ENCODE measurements at regions not wholly inside any gene's neighbourhood (a gene's known extent, or its start where the extent isn't known, plus 50 kb on each side); places are given as distances from the start of the nearest gene placed in this dataset.

GRCh38 chr15:96037584-96037983 is 292.9 kb upstream of the NR2F2 start:
- ChIA-PET POLR2A (ENCODE audit: low non-redundant PET) (no interaction called here), CTCF (no interaction called here)
- Histone ChIP-seq H3K27ac (ENCODE audit: low read depth, low read length, poor library complexity, severe bottlenecking) (no peak overlapping the region), H3K27me3 (replicated peaks; ENCODE audit: insufficient read depth, low read depth, low read length, poor library complexity) (no peaks in the 10 kb centered on the region), H3K4me3 (ENCODE audit: low read depth, low read length, poor library complexity, severe bottlenecking) (no peak overlapping the region), H3K4me1 (ENCODE audit: insufficient read depth, low read length, poor library complexity, severe bottlenecking) (peaks cover 11% of the 10 kb centered on the region), H3K9me3 (ENCODE audit: low read depth, low read length, poor library complexity, severe bottlenecking) (no peaks in the 10 kb centered on the region), H3K36me3 (ENCODE audit: insufficient read depth, low read length, poor library complexity, severe bottlenecking) (no peaks in the 10 kb centered on the region)
- intact Hi-C loops (cut with micrococcal nuclease; ENCODE audit: unreplicated experiment), result loop anchor here (10.0 kb wide), 1 partner anchor 63 kb away; no protein-coding TSS in a partner anchor
- DNase-seq (ENCODE audit: low spot score), result peak; percentile 9
- TF ChIP-seq CTCF (conservative IDR thresholded peaks at IDR 0.05; ENCODE audit: low read depth, low read length) (no peak), EZH2 (IDR thresholded peaks at IDR 0.05; ENCODE audit: borderline replicate concordance, low read depth, low read length, poor library complexity, severe bottlenecking) (no peak)
- BruUV-seq (replicated peaks), result no TSS peak

GRCh38 chr15:96038131-96038530 is 292.4 kb upstream of the NR2F2 start:
- H3K4me3 ChIP-seq (ENCODE audit: low read depth, low read length, poor library complexity, severe bottlenecking), result no peak overlapping the region
- CTCF ChIA-PET, result no interaction called here

GRCh38 chr15:96038650-96039049 is 291.9 kb upstream of the NR2F2 start:
- POLR2A ChIA-PET (ENCODE audit: low non-redundant PET), result no interaction called here

More at GRCh38 chr15:96038131-96038530, 292.4 kb upstream of the NR2F2 start:
- DNase-seq (ENCODE audit: low spot score), result no peak
- Histone ChIP-seq H3K27ac (ENCODE audit: low read depth, low read length, poor library complexity, severe bottlenecking) (no peak overlapping the region), H3K9me3 (ENCODE audit: low read depth, low read length, poor library complexity, severe bottlenecking) (no peaks in the 10 kb centered on the region), H3K27me3 (replicated peaks; ENCODE audit: insufficient read depth, low read depth, low read length, poor library complexity) (no peaks in the 10 kb centered on the region), H3K36me3 (ENCODE audit: insufficient read depth, low read length, poor library complexity, severe bottlenecking) (no peaks in the 10 kb centered on the region), H3K4me1 (ENCODE audit: insufficient read depth, low read length, poor library complexity, severe bottlenecking) (peaks cover 11% of the 10 kb centered on the region)
- POLR2A ChIA-PET (ENCODE audit: low non-redundant PET), result no interaction called here
- TF ChIP-seq CTCF (conservative IDR thresholded peaks at IDR 0.05; ENCODE audit: low read depth, low read length), result no peak
- no peak for TF ChIP-seq EZH2 (IDR thresholded peaks at IDR 0.05; ENCODE audit: borderline replicate concordance, low read depth, low read length, poor library complexity, severe bottlenecking)
- intact Hi-C loops (cut with micrococcal nuclease; ENCODE audit: unreplicated experiment), result loop anchor here (10.0 kb wide), 1 partner anchor 63 kb away; no protein-coding TSS in a partner anchor
- no TSS peak for BruUV-seq (replicated peaks)

More at GRCh38 chr15:96038650-96039049, 291.9 kb upstream of the NR2F2 start:
- TF ChIP-seq CTCF (conservative IDR thresholded peaks at IDR 0.05; ENCODE audit: low read depth, low read length) (no peak), EZH2 (IDR thresholded peaks at IDR 0.05; ENCODE audit: borderline replicate concordance, low read depth, low read length, poor library complexity, severe bottlenecking) (no peak)
- CTCF ChIA-PET, result no interaction called here
- peak; percentile 25 for DNase-seq (ENCODE audit: low spot score)
- Histone ChIP-seq H3K4me1 (ENCODE audit: insufficient read depth, low read length, poor library complexity, severe bottlenecking) (peaks cover 11% of the 10 kb centered on the region), H3K4me3 (ENCODE audit: low read depth, low read length, poor library complexity, severe bottlenecking) (no peak overlapping the region), H3K27ac (ENCODE audit: low read depth, low read length, poor library complexity, severe bottlenecking) (no peak overlapping the region), H3K36me3 (ENCODE audit: insufficient read depth, low read length, poor library complexity, severe bottlenecking) (no peaks in the 10 kb centered on the region), H3K9me3 (ENCODE audit: low read depth, low read length, poor library complexity, severe bottlenecking) (no peaks in the 10 kb centered on the region), H3K27me3 (replicated peaks; ENCODE audit: insufficient read depth, low read depth, low read length, poor library complexity) (no peaks in the 10 kb centered on the region)
- no TSS peak for BruUV-seq (replicated peaks)
- intact Hi-C loops (cut with micrococcal nuclease; ENCODE audit: unreplicated experiment), result loop anchor here (10.0 kb wide), 1 partner anchor 64 kb away; no protein-coding TSS in a partner anchor
